Activated naive CD4-positive, alpha-beta T cell treated with anti-CD3 and anti-CD28 coated beads, Interleukin-2, amount 10 ng/mL, durations not matched to agents 7 days and 5 days (primary cell): ENCODE measurements at regions not wholly inside any gene's neighbourhood (a gene's known extent, or its start where the extent isn't known, plus 50 kb on each side); places are given as distances from the start of the nearest gene placed in this dataset.

ENCODE experiments used
- CTCF ChIA-PET: fragments of 350-600 bp; sonication (Branson Sonifier 250); formaldehyde crosslinking; loops from one replicate; lab custom pipeline; 2021; ENCODE audit warnings: antibody characterized with exemption; lab: Charles Lee
- DNase-seq: peaks from one replicate; pipeline ENCODE4 v3.0.0-alpha.2; 2020
- H3K27ac Mint-ChIP-seq: one replicate; pipeline ENCODE4 v1.8.0; 2021; ENCODE audit warnings: mild to moderate bottlenecking, moderate library complexity, mixed read lengths
- H3K27me3 Mint-ChIP-seq: one replicate; pipeline ENCODE4 v1.8.0; 2021; ENCODE audit warnings: mild to moderate bottlenecking, mixed read lengths
- H3K36me3 Mint-ChIP-seq: one replicate; pipeline ENCODE4 v1.8.0; 2021; ENCODE audit warnings: mixed read lengths
- H3K4me1 Mint-ChIP-seq: one replicate; pipeline ENCODE4 v1.8.0; 2021; ENCODE audit warnings: mixed read lengths
- H3K4me3 Mint-ChIP-seq: one replicate; pipeline ENCODE4 v1.8.0; 2021; ENCODE audit warnings: mild to moderate bottlenecking, moderate library complexity, mixed read lengths
- H3K9me3 Mint-ChIP-seq: one replicate; pipeline ENCODE4 v1.8.0; 2021; ENCODE audit warnings: mixed read lengths

DNA sequence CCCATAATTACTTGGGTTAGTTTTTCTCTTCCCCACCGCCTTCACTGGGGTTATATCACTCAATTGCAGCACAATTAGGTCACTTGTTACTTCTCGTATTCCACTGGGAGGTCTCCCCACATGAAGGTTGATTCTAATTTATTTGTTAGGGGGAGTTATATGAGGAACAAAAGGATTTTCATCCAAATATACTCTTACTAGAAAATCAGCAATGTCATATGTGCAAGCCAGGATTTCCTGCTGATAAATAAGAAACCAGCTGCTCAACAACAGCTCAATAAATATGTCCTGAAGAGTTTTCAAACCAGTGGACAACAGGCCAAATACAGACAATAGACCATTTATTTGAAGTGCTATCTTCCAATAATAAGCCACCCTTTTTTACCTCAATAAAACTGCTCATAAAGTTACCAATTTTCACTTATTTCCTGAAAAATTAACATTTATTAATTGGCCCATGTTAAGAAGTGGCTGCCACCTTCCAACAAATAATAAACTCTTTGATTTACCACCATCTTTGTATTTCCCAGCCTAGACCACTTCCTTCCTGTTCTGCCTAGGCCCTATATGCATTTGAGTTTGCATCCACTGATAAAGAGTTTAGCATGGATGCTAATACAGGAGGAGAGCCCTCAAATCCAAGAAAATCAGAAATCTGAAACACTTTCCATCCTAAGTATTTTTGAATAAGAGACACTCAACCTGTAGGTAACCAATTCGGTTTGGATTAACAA, 184.4 kb upstream of the SLC39A10 start:
- H3K4me3 Mint-ChIP-seq: no peak overlapping the region
- peaks cover 22% of the 10 kb centered on the region for H3K4me1 Mint-ChIP-seq
- H3K36me3 Mint-ChIP-seq: peaks cover 15% of the 10 kb centered on the region
- H3K27me3 Mint-ChIP-seq: no peaks in the 10 kb centered on the region
- H3K9me3 Mint-ChIP-seq: peaks cover 19% of the 10 kb centered on the region
- CTCF ChIA-PET: interaction anchor here (1.2 kb wide), 1 partner anchor 11 kb away, joined by 3 read pairs; no protein-coding TSS in a partner anchor
- no peak overlapping the region for H3K27ac Mint-ChIP-seq
- DNase-seq: no peak

DNA sequence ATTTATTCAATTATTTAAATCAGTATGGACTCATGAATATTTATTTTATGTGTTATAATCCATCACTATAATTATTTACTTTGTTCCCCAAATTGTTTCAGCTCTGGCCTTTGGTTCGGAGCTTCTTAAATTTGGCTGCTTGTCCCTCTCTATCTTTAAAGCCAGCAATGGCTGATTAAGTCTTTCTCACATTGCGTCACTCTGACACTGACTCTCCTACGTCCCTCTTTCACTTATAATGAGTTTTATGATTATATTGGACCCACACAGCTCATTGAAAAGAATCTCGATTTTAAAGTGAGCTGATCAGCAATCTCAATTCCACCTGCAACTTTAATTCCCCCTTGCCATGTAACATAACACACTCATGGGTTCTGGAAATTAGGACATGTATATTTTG, 185.2 kb upstream of the SLC39A10 start:
- Mint-ChIP-seq H3K9me3 (peaks cover 17% of the 10 kb centered on the region), H3K4me1 (peaks cover 17% of the 10 kb centered on the region), H3K27me3 (no peaks in the 10 kb centered on the region), H3K27ac (no peak overlapping the region), H3K4me3 (no peak overlapping the region), H3K36me3 (peaks cover 11% of the 10 kb centered on the region)
- DNase-seq: no peak
- CTCF ChIA-PET: interaction anchor here (1.1 to 1.2 kb wide), 3 partner anchors 11 to 14 kb away, joined by 3 to 4 read pairs (median 3); no protein-coding TSS in a partner anchor

DNA sequence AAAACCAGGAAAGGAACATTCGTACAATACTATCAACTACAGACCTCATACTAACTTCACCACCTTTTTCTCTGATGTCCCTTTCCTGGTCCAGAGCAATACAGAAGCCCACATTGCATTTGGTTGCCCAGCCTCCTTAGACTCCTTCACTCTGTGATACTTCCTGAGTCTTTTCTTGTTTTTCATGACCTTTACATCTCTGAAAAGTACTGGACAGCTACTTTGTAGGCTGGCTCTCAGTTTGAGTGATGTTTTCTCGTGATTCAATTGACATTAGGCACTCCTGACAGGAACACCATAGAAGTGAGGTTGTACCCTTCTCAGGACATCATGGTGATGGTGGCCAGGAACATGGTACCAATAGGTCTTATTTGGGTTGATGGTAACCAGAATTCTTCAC, 185.9 kb upstream of the SLC39A10 start:
- Mint-ChIP-seq H3K4me1 (peaks cover 17% of the 10 kb centered on the region), H3K9me3 (peaks cover 19% of the 10 kb centered on the region), H3K27me3 (no peaks in the 10 kb centered on the region), H3K4me3 (no peak overlapping the region), H3K36me3 (peaks cover 11% of the 10 kb centered on the region), H3K27ac (no peak overlapping the region)
- DNase-seq: no peak
- CTCF ChIA-PET: interaction anchor here (1.1 kb wide), 2 partner anchors 11 to 14 kb away, joined by 3 to 4 read pairs; no protein-coding TSS in a partner anchor

DNA sequence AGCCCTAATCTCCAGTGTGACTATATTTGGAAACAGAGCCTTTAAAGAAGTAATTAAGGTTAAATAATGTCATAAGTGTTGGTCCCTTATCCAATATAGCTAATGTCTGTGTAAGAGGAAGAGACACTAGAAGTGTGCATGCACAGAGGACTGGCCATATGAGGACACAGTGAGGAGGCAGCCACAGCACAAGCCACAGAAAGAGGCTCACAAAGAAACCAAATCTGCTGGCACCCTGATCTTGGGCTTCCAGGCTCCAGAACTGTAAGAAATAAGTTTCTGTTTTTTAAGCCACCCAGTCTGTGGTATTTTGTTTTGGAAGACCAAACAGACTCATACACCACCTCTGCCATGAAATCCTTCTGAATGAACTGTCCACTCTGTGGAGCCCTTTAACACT, 186.4 kb upstream of the SLC39A10 start:
- Mint-ChIP-seq H3K36me3 (peaks cover 15% of the 10 kb centered on the region), H3K4me3 (no peak overlapping the region), H3K9me3 (peaks cover 22% of the 10 kb centered on the region), H3K27ac (no peak overlapping the region), H3K4me1 (peaks cover 17% of the 10 kb centered on the region), H3K27me3 (no peaks in the 10 kb centered on the region)
- CTCF ChIA-PET: interaction anchor here (1.1 kb wide), 1 partner anchor 10 kb away, joined by 4 read pairs; no protein-coding TSS in a partner anchor
- no peak for DNase-seq

GRCh38 chr2:195468771-195469170, 188.3 kb upstream of the SLC39A10 start:
- DNase-seq: no peak
- Mint-ChIP-seq H3K27ac (no peak overlapping the region), H3K27me3 (no peaks in the 10 kb centered on the region), H3K36me3 (peaks cover 18% of the 10 kb centered on the region), H3K4me1 (peaks cover 13% of the 10 kb centered on the region), H3K9me3 (peaks cover 26% of the 10 kb centered on the region), H3K4me3 (no peak overlapping the region)
- CTCF ChIA-PET: no interaction called here

- Mint-ChIP-seq H3K27me3 (no peaks in the 10 kb centered on the region), H3K4me3 (no peak overlapping the region), H3K27ac (no peak overlapping the region), H3K9me3 (peaks cover 20% of the 10 kb centered on the region), H3K4me1 (peaks cover 9% of the 10 kb centered on the region), H3K36me3 (peaks cover 16% of the 10 kb centered on the region)
- CTCF ChIA-PET: interaction anchor here (0.7 to 0.8 kb wide), 2 partner anchors 22 to 31 kb away, joined by 3 read pairs; no protein-coding TSS in a partner anchor
- DNase-seq: no peak
These were observed 190.6 kb upstream of the SLC39A10 start for GRCh38 chr2:195466427-195466826.

DNA sequence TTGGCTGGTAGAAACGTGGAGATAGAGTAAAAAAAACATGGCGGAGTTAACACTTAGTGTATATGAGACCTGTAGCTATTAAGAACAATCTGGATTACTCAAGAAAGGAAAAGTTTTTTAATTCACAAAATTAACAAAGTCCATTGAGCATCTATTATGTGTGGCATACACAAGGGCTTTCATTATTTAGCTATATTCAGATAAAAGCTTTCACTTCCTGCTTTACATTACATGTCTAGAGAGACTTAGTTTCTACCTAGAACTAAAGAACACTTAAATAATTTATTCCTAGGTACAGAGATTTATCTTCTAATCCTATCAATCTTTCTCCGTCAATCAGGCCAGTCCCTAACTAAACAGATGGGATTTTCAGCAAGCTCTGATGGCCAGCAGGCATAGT, 196.0 kb upstream of the SLC39A10 start:
- Mint-ChIP-seq H3K36me3 (peaks cover 14% of the 10 kb centered on the region), H3K4me3 (no peak overlapping the region), H3K4me1 (peaks cover 7% of the 10 kb centered on the region), H3K9me3 (peaks cover 12% of the 10 kb centered on the region), H3K27ac (no peak overlapping the region), H3K27me3 (no peaks in the 10 kb centered on the region)
- no peak for DNase-seq
- CTCF ChIA-PET: interaction anchor here (1.0 kb wide), 1 partner anchor 10 kb away, joined by 4 read pairs; no protein-coding TSS in a partner anchor

DNA sequence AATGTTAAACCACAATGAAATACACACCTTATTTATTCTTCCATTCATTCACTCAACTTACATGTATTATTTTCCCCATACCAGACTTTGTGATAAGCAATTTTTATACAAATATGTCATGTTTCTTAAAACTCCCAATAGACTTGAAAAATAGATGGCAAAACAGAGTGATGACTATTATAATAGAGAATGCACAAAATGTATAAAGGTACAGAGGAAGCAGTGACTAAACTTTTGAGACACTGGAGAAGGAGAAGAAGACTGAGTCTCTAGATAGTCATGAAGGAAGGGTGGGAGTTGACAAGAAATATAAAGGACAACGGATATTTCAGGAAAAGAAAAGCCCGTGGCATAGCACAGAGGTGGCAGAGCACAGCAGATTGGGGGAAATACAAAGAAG, 198.1 kb upstream of the SLC39A10 start:
- Mint-ChIP-seq H3K9me3 (peaks cover 4% of the 10 kb centered on the region), H3K27me3 (no peaks in the 10 kb centered on the region), H3K4me1 (peaks cover 14% of the 10 kb centered on the region), H3K27ac (no peak overlapping the region), H3K36me3 (peaks cover 14% of the 10 kb centered on the region), H3K4me3 (no peak overlapping the region)
- CTCF ChIA-PET: no interaction called here
- no peak for DNase-seq

GRCh38 chr2:195457873-195458272, 199.2 kb upstream of the SLC39A10 start:
- CTCF ChIA-PET: no interaction called here
- DNase-seq: no peak
- Mint-ChIP-seq H3K27ac (no peak overlapping the region), H3K4me3 (no peak overlapping the region), H3K36me3 (peaks cover 13% of the 10 kb centered on the region), H3K4me1 (peaks cover 20% of the 10 kb centered on the region), H3K9me3 (peaks cover 4% of the 10 kb centered on the region), H3K27me3 (no peaks in the 10 kb centered on the region)

- H3K36me3 Mint-ChIP-seq: peaks cover 13% of the 10 kb centered on the region
- H3K9me3 Mint-ChIP-seq: peaks cover 4% of the 10 kb centered on the region
- CTCF ChIA-PET: no interaction called here
- no peak overlapping the region for H3K27ac Mint-ChIP-seq
- H3K4me1 Mint-ChIP-seq: peaks cover 20% of the 10 kb centered on the region
- no peak overlapping the region for H3K4me3 Mint-ChIP-seq
- DNase-seq: no peak
- no peaks in the 10 kb centered on the region for H3K27me3 Mint-ChIP-seq
These were observed 200.3 kb upstream of the SLC39A10 start for GRCh38 chr2:195456771-195457170.

GRCh38 chr2:195451160-195451559, 205.9 kb upstream of the SLC39A10 start:
- Mint-ChIP-seq H3K4me1 (peaks cover 15% of the 10 kb centered on the region), H3K27me3 (no peaks in the 10 kb centered on the region), H3K4me3 (no peak overlapping the region), H3K27ac (no peak overlapping the region), H3K9me3 (no peaks in the 10 kb centered on the region), H3K36me3 (peaks cover 7% of the 10 kb centered on the region)
- no peak for DNase-seq
- CTCF ChIA-PET: no interaction called here

DNA sequence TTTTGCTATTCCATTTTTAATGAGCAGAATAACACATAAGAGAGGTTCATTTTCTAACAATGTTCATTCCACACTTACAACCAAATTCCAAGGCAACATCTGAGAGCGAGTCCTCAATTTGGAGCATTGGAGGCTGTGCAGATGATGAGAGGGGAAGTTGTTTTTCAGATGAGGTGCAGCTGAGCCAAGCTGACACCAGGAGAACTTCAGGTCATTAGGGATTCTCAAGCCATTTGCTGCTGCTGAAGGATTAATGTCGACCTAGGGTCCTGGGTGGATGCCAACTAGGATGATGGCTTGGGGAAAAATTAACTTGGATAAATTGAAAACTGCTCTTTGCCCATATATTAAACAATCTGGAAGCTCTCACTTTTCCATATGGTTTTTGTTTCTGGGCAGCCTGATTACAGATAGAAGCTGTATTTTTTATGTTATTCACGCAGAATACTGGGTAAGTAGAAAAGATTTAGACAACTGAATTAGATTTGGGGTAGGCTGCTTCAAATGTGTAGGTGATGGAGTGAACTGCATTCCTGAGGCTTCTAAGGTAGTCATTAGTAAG, 206.4 kb upstream of the SLC39A10 start:
- no peak for DNase-seq
- H3K4me1 Mint-ChIP-seq: peaks cover 15% of the 10 kb centered on the region
- CTCF ChIA-PET: no interaction called here
- H3K36me3 Mint-ChIP-seq: peaks cover 7% of the 10 kb centered on the region
- no peaks in the 10 kb centered on the region for H3K27me3 Mint-ChIP-seq
- no peak overlapping the region for H3K4me3 Mint-ChIP-seq
- no peaks in the 10 kb centered on the region for H3K9me3 Mint-ChIP-seq
- no peak overlapping the region for H3K27ac Mint-ChIP-seq

GRCh38 chr2:195447323-195447975, 209.6 kb upstream of the SLC39A10 start:
- no peaks in the 10 kb centered on the region for H3K27me3 Mint-ChIP-seq
- DNase-seq: no peak
- H3K36me3 Mint-ChIP-seq: peaks cover 3% of the 10 kb centered on the region
- H3K4me3 Mint-ChIP-seq: no peak overlapping the region
- peaks cover 2% of the 10 kb centered on the region for H3K4me1 Mint-ChIP-seq
- no peak overlapping the region for H3K27ac Mint-ChIP-seq
- peaks cover 12% of the 10 kb centered on the region for H3K9me3 Mint-ChIP-seq
- CTCF ChIA-PET: no interaction called here

- Mint-ChIP-seq H3K27me3 (no peaks in the 10 kb centered on the region), H3K4me1 (peaks cover 2% of the 10 kb centered on the region), H3K9me3 (peaks cover 29% of the 10 kb centered on the region), H3K36me3 (peaks cover 13% of the 10 kb centered on the region), H3K4me3 (no peak overlapping the region), H3K27ac (no peak overlapping the region)
- DNase-seq: no peak
- CTCF ChIA-PET: no interaction called here
These were observed 211.4 kb upstream of the SLC39A10 start for GRCh38 chr2:195445639-195446038.
